ENCODE measurements at regions not wholly inside any gene's neighbourhood (a gene's known extent, or its start where the extent isn't known, plus 50 kb on each side); places are given as distances from the start of the nearest gene placed in this dataset.

DNA sequence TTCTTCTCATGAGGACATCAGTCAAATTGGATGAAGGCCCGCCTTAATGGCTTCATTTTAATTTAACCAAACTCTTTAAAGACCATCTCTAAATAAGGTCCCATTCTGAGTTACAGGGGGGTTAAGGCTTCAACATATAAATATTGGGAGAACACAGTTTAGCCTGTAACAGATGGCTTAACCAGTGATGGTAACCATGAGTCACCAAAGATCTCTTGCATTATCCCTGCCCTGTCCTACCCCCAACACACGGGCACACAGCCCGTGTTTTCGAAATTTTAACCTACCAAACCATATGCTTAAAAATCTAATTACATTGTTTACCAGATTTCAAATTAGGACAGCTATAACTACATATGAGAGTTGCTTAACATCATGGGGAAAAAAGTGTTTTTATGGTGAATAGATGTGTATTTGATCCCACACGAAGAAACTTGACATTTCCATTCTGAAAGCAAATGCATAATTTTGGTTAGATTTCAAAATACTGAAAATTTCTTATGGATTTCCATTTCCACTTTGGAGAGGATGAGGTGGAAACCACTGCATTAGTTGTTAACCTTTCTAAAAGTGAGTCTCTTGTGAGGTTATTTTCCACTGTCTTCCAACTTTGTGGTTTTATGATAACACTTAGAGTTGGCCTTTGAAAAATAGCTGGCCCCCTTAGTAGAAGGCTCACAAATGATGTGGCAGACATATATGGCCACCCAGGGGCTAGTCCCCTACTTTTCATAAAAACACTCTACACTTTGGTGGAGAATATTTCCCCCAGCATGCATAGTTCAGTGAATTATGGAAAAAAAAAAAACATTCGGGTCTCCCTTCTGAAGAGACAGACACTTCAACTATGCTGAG, 849.3 kb downstream of the TLE1 start:
- TF ChIP-seq, protein P1, sequence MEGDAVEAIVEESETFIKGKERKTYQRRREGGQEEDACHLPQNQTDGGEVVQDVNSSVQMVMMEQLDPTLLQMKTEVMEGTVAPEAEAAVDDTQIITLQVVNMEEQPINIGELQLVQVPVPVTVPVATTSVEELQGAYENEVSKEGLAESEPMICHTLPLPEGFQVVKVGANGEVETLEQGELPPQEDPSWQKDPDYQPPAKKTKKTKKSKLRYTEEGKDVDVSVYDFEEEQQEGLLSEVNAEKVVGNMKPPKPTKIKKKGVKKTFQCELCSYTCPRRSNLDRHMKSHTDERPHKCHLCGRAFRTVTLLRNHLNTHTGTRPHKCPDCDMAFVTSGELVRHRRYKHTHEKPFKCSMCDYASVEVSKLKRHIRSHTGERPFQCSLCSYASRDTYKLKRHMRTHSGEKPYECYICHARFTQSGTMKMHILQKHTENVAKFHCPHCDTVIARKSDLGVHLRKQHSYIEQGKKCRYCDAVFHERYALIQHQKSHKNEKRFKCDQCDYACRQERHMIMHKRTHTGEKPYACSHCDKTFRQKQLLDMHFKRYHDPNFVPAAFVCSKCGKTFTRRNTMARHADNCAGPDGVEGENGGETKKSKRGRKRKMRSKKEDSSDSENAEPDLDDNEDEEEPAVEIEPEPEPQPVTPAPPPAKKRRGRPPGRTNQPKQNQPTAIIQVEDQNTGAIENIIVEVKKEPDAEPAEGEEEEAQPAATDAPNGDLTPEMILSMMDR (IDR thresholded peaks at IDR 0.05), result no peak
- TF ChIP-seq POLR2A (IDR thresholded peaks at IDR 0.05), result no peak

Data from vagina (tissue), 2 donors.